NCI-H2081 treated with DMSO at 0.1 percent for 48 hours (cell line): ENCODE measurements at regions not wholly inside any gene's neighbourhood (a gene's known extent, or its start where the extent isn't known, plus 50 kb on each side); places are given as distances from the start of the nearest gene placed in this dataset.
"Not testable (repeated sequence)": the region's sequence is repeated elsewhere in the genome, so short reads cannot be mapped to it uniquely, and the experiment has no call there.

ENCODE experiments used
- DNase-seq: peaks from one replicate; lab custom pipeline; 2025; lab: John Stamatoyannopoulos, UW

DNA sequence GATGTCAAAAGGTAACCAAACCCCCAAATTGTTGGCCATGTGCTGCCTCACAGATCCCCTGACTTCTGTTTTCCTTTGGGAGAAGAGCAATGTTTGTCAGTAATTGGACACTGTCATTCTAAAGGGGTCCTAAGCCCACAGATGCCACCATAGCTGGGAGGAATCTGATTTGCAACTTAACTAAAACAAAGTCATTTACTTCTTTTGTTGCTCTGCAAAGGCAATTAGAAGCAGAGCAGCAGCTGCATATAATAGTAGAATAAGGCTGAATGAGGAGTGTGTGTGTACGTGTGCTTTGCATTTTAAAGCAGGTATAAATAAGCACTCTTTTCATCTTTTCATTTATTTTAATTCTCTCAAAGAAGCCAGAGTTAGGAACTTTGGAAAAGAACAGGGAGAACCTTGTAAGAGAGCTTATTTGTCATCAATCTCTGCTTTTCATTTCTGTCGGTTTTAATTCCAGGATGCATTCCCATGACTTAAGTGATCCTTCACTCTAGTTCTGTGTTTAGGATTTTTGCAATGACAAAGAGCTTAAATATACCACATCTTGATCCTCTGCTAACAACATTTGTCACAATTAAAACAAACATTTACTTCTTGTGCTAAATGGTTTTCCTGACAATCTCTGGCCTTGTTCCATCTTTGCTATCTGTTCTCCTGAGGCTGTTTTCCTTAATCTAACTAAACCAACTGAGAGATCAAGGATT is 530.2 kb upstream of the CBLB start:
- DNase-seq = no peak

DNA sequence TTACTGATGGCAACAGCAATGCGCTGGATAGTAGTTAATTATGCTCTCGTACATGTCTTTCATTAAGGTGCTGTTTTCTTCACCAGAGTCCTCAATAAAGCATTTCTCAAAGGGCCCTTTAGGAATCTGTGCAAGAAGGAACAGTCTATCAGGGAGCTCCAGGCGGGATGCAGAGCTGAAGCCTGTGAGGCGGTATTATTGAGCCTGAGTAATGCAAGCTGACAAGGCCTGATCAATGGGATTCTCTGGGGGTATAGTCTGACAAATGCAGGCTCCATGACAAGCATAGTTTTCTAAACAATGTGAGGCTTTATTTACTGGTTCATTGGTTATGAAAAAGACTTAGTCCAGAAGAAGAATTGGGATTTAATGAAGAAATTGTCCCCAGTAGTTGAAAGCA is 530.9 kb upstream of the CBLB start:
- DNase-seq = no peak

DNA sequence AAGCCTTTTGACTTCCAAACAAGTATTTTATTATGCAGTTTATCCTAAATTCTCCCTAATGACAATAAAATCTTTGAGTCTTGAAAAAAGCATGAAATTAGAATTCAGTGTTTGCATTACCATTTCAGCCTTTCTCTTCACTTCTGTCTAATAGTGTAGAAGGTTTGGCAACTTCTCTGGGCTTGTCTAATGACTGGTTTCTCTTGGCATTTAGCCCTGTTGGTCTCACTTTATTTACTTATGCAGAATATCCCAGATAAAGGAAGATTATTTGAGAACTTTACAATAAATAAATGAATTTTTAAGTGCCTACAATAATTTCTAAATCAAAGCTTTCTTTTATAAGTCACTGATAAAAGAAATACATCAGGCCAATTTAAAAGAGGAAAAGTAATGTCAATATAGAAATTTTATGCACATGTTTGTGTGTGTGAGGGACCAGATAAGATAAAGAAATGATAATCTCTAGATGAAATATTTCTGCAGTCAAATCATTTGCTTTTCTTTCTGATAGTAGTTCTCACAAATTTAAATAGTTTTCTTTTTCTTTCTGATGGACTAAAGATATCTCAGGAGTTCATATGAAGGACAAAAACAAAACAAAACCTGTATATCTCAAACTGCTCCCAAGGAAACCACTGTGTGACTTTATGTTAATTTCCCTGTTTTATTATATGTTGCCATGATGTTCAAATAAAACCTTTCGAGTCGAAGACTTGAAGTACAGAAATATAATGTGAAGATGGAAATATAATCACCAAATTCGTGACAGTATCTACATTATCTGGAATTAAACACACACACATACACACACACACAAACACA is 533.1 kb upstream of the CBLB start:
- peak; percentile 22 for DNase-seq

DNA sequence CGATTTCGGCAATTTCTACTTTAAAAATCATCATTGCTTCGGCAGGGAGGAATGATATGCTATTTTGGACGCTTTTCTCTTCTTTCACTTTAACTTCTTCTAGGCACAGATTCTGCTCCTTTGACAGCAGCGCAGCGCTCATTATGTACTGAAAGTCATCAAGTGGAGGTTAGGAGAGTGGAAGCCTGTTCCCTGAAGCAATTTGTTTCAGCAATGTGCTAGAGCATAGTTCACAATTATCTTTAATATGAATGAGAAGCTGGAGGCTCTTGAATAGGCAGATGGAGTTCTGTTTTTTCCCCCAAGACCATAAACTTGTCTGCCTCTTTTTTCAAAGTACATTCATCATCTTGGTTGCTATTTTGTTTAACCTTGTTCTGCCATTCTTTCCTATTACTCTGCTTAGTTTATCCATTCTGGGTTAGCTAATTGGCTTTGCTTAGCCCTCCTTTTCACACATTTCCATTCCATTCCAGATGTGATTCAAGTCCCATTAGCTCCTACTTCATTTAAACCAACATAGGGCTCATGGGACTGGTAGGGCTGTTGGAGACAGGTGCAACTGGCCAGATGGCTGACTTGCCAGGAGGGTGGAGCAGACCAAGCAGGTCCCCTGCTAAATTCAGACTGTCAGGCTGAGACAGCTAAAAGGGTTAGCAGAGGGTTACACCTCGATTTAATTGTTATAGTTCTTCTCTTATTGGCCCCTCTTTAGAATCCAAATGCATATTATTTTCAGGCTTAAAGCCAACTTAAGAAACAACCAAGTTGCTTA is 534.7 kb upstream of the CBLB start:
- no peak for DNase-seq

DNA sequence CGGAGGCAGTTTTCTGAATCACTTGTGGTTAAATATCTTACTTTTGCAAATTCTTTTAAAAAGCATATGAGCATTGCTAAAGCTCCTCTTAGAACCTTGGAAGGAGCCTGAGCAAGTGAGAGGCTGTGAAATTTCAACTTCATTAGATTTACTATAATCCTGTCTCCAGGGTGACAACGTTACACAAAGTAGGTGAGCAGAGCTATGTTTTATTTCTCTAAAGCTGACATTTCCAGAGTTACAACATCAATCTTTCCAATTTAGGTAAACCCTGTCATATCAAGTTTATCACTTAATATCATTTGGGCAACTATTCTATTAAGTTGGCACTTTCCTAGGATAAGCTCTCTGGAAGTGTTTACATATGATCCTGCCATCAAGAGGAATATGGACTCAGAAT is 544.9 kb upstream of the CBLB start:
- no peak for DNase-seq

DNA sequence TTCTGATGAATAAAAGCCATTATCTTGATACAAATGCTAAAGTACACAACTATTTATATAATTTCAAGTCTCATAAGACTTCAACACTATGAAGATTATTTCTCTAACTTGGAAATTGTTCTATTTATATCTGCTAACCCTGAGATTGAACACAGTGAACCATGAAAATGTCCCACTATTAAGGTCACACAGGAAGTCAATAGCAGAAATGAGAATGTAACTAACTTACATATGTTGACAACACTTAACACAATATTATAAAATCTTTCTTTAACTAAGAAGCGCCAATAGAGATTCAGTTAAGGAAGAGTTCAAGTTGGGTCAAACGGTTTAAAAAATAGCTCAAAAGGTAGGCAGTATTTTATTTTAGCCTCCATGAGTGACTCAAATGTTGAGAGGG is 551.8 kb upstream of the CBLB start:
- DNase-seq = no peak

DNA sequence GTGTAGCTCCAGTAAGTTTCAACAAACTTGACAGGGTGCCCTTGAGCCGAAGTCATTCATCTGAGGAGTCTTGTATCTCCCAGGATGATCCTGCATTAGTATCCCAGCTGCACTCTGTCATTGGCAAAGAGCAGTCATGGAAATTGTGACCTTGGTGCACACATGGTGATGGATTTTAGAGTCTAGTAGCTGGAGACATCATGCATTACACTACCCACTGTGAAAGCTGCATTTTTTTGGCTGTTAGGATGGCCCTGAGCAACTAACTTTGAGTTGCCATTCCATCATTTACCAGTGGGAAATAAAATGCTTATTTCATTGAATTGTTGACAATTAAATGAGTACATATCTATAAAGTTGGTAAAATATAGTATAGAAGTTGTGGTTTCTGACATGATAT is 552.6 kb upstream of the CBLB start:
- DNase-seq = no peak

DNA sequence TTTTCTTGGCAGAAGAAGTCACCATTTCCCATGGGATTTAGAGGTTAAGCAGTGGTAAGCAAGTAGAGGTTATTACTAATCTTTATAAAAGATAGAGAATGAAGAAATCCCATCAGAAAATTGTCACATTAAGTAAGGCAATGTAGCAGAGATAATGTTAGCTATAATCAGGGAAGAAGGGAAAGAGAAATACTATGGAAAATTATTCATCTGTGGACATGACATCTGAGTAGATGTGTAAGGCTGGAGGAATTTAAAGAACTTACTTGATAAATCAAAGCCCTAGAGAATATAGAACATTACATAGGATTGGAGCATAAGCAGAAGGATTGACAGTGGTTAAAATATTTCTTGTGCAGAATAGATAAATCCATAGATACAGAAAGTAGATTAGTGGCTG is 553.1 kb upstream of the CBLB start:
- no peak for DNase-seq

DNA sequence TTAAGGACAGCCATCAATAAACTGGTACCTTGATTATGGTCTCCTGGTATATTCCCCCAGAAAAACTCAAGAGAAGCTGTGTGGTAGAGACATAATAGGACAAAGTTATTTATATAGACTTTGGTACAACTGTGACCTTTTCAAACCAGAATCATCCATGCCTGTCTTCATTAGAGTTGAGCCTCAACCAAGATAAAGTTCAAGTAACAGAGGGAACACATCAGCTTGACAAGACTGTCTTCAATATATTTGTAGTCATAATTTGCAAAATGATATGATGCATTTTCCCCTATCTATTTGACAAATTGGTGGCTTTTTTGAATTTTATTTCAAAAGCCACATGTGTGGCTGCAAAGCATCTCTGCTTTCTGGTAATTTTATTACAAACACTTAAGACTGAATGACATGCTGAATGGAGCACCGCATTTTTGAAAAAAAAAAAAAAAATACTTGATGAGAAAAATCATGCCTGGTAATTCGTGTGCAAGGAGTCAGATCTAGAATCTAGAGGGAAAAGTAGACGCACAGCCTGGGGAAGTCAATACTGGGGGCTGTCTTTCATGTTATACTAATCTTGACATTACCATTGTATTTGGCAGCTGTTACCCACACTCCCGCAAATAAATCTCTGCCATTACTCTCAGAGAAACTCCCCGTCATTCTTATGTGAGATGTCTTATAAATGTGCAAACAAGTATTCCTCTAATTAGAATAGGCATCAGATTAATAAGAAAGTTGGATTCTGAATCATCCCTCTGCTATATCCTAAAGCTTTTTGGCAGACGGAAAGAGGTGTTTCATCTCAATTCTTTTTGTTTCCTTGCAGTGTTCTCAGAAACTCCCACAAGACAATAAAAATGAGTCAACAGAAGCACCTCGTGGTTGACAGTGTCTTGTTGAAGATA is 554.8 kb upstream of the CBLB start:
- DNase-seq = no peak

DNA sequence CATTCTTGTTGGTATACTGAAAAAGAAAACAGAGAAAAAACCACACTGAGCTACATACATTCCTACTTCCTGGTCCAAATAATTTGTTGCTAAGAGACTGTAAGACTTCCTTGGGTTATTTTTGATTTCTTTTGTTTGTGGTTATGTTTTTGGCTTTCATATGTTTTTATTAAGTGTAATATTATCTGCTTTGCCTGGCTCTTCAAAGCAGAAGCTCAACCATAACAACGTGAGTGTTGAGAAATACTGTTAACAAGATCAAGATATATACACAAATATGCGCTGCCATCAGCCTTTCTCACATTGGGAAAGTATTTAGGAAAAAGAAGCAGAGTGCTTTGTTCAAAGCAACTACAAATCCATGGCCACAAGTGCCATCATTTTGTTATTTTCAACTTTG is 556.2 kb upstream of the CBLB start:
- no peak for DNase-seq

DNA sequence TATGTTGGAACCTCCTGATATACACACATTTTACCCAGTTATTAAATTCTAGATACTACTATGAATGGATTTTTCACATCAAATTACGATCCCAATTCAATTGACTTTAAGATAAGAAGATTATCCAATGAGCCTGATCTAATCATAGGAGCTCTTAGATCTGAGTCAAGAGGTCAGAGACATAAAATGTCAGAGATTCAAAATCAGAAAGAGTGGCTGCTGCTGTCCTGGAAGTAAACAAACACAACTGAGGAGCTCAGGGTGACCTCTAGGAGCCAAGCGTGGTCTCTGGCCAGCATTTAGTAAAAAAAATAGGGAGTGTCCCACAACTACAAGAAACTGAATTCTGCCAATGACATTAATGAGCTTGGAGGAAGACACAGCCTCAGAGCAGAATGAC is 557.1 kb upstream of the CBLB start:
- no peak for DNase-seq

DNA sequence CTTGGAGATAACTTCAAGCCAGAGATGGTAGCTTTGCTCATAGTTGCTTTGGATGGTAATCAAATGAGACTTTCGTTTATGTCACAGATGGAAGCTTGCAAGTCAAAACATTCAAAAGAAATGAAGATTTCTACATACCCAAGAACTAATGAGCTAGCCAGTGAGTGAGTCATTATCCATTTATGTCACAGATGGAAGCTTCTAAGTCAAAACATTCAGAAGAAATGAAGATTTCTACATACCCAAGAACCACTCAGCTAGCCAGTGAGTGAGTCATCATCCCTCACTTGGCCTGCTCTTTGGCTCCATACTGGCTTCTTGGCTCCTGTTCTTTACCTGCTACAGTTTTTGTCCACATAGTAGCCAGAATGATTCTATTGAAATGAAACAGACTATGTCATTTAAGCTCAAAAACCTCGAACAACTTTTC is 559.8 kb upstream of the CBLB start:
- DNase-seq = no peak

DNA sequence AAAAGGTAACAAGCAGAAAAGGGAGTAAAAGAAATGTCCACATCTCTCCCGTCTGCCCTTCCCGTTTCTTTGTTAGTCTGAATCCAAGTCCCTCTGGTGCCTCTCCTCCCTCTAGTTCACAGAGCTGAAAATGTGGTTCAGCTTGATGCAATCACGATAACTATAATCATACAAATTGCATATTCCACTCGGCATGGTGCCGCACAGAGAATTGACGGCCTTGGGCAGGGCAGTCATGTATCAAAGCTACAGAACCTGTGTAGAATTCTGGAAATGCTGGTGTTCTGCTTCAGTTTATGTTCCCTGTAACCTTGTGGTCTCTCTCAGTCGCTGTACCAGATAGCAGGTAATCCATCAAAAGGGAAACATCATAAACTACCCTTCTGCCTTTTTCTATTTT is 562.9 kb upstream of the CBLB start:
- no peak for DNase-seq

DNA sequence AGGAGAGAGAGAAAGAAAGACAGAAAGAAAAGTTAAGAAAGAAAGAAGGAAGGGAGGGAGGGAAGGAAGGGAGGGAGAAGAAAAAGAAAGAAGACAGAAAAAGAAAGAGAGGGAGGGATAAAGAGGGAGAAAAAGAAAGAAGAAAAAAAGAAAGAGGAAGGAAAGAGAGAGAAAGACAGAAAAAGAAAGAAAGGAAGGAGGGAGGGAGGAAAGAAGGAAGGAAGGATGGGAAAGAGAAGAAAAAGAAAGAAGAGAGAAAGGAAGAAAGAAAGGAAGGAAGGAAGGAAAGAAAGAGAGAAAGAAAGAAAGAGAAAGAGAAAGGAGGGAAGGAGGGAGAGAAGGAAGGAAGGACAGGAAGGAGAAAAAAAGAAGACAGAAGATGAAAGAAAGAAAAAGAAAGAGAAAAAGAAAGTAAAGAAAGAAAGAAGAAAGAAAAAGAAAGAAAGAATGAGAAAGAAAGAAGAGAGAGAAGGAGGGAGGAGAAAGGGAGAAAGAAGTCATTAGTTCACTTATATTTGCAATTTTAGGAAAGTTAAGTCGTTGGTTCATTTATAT is 567.2 kb upstream of the CBLB start:
- no peak for DNase-seq

DNA sequence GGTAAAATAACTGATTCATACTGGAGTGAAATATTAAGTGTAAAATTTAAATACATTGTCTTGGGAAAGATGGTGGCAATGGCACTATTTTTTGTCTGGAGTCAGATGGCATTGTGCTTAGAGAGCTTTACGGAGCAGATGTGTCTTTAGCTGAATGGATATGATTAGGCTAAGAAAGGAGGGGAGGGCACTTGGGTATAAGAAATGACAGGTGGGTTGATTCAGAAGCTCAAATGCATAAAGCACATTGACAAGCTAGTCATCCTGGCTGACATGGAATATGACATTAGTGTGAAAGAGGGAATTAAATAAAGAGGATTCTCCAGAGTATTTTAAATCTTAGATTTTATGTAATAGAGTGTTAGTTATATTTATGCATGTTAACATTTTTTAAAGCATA is 570.1 kb upstream of the CBLB start:
- DNase-seq = no peak

DNA sequence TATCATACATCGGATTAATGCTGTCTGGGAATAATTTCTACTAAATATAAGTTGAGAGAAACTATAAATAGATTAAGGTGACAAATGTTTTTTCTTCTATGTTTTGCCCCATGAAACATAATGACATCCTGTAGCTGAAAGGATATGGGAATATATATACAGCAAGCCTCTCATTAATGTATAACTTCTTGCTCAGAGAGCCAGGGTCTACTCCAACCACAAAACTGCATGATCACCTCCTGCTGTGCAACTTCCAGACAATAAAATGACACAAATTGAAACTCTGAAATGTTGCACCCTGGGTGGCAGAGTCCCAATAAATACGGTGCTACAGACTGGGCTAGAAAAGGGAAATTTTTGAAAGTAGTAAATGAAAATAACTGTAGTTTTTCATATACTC is 571.9 kb upstream of the CBLB start:
- DNase-seq = no peak

DNA sequence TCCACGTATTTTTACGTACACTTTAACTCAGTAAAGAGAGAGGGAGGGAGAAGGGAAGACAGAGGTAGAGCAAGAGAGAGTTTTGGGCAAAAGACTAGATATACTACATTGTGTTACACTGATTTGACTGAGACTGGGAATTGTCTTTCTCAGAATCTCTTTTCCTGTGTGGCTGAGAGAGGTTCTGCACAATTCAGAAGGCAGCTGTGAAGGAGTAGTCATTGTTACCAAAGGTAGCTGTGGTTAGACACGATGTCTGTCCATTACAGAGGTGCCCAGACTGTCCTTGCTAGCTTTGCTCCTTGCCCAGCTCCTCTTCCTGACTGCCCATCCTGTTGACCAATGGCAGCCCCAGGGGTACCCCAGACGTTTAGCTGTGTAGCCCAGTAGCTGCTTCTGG is 577.5 kb upstream of the CBLB start:
- DNase-seq = no peak

DNA sequence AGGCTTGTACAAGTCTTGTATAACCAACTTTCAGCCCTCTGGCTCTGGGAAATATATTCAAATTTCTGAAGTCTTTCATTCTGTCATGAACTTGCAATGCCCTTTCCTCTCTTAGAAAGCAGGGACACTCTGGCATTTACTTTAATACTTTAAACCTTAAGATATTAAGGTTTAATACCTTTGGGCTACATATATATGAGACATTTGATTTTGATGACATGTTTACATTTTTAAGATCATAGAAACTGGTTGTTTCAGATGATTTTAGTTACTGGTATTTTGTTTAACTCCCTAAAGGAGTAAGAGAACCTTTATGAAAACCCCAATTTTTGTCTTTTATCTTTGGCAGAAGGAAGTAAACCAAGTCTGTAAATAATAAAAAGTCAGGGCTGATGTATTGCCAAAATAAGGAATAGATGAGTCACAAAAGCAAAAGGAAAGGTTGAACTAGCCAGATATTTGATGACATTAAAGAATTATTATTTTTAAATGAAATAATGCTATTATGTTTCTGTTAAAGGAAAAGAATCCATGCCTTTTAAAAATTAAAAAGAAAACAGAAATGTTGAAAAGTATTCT is 579.0 kb upstream of the CBLB start:
- no peak for DNase-seq

DNA sequence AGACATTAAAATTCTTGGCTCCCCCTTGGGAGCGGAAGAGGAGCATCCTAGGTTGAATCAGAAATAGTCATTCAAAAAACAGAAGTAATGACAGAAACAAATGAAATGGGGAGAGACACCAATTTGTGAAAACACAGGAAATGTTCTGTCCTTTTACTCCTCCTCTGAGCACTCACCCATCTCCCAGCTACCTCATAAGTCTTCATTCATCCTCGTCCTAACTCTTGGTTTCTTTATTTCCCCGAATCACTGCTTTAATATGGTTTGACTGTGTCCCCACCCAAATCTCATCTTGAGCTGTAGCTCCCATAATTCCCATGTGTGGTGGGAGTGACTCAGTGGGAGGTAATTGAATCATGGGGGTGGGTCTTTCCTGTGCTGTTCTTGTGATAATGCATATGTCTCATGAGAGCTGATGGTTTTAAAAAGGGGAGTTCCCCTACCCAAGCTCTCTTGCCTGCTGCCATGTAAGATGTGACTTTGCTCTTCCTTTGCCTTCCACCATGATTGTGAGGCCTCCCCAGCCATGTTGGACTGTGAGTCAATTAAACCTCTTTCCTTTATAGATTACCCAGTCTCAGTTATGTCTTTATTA is 579.7 kb upstream of the CBLB start:
- DNase-seq = not testable (repeated sequence)

DNA sequence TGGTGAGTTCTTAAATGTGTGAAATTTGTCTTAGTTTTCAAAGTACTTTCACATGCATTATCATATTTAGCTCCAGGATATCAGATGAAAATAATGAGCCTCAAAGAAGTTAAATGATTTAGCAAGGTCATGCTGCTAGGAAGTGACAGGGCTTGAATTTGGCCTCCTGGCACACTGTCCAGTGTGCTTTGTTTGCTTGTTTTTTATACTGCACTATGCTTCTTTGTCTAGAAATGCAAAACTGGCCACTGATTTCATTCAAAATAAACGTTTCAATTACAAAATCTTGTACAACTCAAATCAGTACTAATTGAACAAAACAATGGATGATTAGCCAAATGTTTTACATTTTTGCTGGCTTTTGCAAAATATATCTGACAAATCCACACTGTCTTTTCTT is 583.3 kb upstream of the CBLB start:
- no peak for DNase-seq

DNA sequence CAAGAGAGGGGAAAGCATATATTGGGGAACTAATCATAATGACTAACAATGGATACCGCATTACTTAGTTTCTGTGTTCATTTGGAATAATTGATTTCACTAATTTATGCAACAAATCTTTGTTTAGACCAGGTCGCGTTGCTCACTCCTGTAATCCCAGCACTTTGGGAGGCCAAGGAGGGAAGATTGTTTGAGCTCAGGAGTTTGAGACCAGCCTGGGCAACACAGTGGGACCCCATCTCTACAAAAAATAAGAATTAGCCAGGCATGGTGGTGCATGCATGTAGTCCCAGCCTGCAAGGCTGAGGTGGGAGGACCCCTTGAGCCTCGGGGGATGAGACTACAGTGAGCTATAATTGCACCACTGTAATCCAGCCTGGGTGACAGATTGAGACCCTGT is 585.7 kb upstream of the CBLB start:
- no peak for DNase-seq
